ENCODE measurements at regions not wholly inside any gene's neighbourhood (a gene's known extent, or its start where the extent isn't known, plus 50 kb on each side); places are given as distances from the start of the nearest gene placed in this dataset.
"Not testable (repeated sequence)": the region's sequence is repeated elsewhere in the genome, so short reads cannot be mapped to it uniquely, and the experiment has no call there.

- not testable (repeated sequence) for TF ChIP-seq CTCF (conservative IDR thresholded peaks at IDR 0.05); ZFX (IDR thresholded peaks at IDR 0.05)
Measured at GRCh38 chr2:87633287-87633963, 114.5 kb upstream of the PLGLB2 start.
